ENCODE measurements at regions not wholly inside any gene's neighbourhood (a gene's known extent, or its start where the extent isn't known, plus 50 kb on each side); places are given as distances from the start of the nearest gene placed in this dataset.
"Not testable (repeated sequence)": the region's sequence is repeated elsewhere in the genome, so short reads cannot be mapped to it uniquely, and the experiment has no call there.

DNA sequence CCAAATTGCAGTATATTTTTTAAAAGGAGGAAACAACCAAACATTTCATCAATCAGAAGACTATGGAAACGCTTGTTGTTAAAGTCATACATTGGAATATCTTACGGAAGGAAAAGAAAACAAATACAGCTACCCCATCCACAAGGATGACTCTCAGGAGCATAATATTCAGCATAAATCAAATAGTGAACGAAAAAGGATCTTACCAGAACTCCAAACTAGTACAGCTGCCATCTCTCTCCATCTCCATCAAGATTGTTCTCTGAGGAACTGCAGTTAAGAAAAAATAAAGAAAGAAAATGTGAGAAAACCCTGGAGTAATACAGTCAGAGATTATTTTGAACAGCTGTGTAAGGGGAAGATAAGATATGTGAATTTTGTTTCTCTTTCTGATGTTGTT is 299.8 kb upstream of the CNTN5 start:
- H3K4me3 ChIP-seq (ENCODE audit: low read depth, low read length), result no peak overlapping the region
- DNase-seq (ENCODE audit: low read depth), result no peak
- TF ChIP-seq, protein P1, sequence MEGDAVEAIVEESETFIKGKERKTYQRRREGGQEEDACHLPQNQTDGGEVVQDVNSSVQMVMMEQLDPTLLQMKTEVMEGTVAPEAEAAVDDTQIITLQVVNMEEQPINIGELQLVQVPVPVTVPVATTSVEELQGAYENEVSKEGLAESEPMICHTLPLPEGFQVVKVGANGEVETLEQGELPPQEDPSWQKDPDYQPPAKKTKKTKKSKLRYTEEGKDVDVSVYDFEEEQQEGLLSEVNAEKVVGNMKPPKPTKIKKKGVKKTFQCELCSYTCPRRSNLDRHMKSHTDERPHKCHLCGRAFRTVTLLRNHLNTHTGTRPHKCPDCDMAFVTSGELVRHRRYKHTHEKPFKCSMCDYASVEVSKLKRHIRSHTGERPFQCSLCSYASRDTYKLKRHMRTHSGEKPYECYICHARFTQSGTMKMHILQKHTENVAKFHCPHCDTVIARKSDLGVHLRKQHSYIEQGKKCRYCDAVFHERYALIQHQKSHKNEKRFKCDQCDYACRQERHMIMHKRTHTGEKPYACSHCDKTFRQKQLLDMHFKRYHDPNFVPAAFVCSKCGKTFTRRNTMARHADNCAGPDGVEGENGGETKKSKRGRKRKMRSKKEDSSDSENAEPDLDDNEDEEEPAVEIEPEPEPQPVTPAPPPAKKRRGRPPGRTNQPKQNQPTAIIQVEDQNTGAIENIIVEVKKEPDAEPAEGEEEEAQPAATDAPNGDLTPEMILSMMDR (IDR thresholded peaks at IDR 0.05; ENCODE audit: insufficient read depth, low read depth, low read length), result no peak

DNA sequence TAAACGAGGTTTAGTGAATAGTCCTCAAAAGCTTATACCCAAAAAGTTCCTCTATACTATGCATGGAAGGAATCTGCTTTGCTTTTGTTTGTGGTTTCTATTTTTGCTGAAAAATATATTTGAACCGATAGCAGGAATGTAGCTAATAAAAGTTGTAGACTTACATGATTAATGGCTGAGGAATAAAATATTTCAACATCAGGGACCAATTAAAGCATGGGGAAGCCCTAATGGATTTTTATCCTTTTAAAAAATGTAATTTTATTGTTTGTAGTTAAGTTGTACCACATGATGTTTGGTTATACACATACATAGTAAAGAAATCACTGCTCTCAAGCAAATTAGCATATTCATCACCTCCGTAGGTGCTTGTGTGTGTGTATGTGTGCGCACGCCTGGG is 295.3 kb upstream of the CNTN5 start:
- H3K4me3 ChIP-seq (ENCODE audit: low read depth, low read length), result no peak overlapping the region
- no peak for DNase-seq (ENCODE audit: low read depth)
- TF ChIP-seq, protein P1 (IDR thresholded peaks at IDR 0.05; ENCODE audit: insufficient read depth, low read depth, low read length), result no peak

GRCh38 chr11:98728421-98728820 is 292.3 kb upstream of the CNTN5 start:
- H3K4me3 ChIP-seq (ENCODE audit: low read depth, low read length), result no peak overlapping the region
- no peak for DNase-seq (ENCODE audit: low read depth)
- TF ChIP-seq, protein P1 (IDR thresholded peaks at IDR 0.05; ENCODE audit: insufficient read depth, low read depth, low read length), result no peak

DNA sequence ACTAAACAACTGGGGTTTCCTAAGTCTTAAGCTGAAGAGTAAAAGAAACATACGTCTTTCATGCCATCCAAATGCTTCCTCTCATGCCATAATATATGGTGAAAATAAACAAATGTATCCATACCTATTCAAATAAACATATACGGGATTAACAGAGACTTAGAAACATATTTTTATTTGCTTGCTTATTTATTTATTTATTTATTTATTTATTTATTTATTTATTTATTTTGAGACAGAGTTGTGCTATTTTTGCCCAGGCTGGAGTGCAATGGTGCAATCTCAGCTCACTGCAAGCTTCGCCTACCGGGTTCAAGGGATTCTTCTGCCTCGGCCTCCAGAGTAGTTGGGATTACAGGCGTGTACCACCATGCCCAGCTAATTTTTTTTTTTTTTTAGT is 291.6 kb upstream of the CNTN5 start:
- no peak for DNase-seq (ENCODE audit: low read depth)
- TF ChIP-seq, protein P1 (IDR thresholded peaks at IDR 0.05; ENCODE audit: insufficient read depth, low read depth, low read length), result no peak
- no peak overlapping the region for H3K4me3 ChIP-seq (ENCODE audit: low read depth, low read length)

DNA sequence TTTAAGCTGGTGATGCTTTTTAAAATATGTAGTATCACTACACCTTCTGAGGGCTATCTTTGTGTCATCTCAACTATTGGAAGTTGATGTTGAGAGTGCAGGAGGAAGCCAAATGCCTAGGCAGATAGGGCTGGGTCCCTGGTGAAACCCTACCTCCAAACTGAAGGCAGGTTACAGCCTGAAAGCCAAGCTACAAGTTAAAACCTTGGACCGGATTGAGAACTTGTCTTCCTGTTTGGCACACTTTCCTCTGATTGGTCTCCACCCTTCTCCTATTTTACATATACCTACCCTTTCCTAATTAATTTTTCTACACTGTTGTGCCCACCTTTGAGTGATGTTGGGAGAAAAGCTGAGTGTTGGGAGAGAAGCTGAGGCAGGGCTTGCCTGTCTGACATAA is 287.8 kb upstream of the CNTN5 start:
- TF ChIP-seq, protein P1 (IDR thresholded peaks at IDR 0.05; ENCODE audit: insufficient read depth, low read depth, low read length), result no peak
- DNase-seq (ENCODE audit: low read depth), result no peak

GRCh38 chr11:98733378-98733777 is 287.4 kb upstream of the CNTN5 start:
- H3K4me3 ChIP-seq (ENCODE audit: low read depth, low read length); DNase-seq (ENCODE audit: low read depth): not testable (repeated sequence)

More for the DNA sequence above, 287.8 kb upstream of the CNTN5 start:
- no peak overlapping the region for H3K4me3 ChIP-seq (ENCODE audit: low read depth, low read length)

DNA sequence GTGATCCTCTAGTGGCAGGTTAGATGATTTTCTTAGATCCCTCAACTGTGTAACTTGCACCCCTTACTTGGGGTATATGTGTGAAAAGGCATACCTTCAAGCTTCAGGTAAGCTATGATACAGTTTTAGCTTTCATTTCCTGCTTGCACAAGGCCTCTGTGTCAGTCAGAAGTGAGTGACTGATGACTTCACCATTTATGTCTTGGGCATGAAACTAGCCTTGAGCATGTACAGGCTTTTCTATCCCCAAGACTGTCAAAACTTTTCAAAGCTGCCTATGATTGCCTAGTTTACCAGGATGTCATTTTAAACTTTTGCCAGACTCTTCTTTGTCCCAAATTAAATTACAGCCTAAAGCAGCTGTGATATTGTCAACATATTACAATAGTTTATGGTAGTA is 286.1 kb upstream of the CNTN5 start:
- TF ChIP-seq, protein P1 (IDR thresholded peaks at IDR 0.05; ENCODE audit: insufficient read depth, low read depth, low read length), result no peak
- no peak for DNase-seq (ENCODE audit: low read depth)
- no peak overlapping the region for H3K4me3 ChIP-seq (ENCODE audit: low read depth, low read length)

All from fibroblast of villous mesenchyme (primary cell).